H9 (cell line): ENCODE measurements at regions not wholly inside any gene's neighbourhood (a gene's known extent, or its start where the extent isn't known, plus 50 kb on each side); places are given as distances from the start of the nearest gene placed in this dataset.

Experiments used
- DNase-seq: peaks from one replicate; pipeline ENCODE4 v3.0.0-alpha.2; 2017
- H2AFZ ChIP-seq: one replicate; pipeline ENCODE4 v1.6.1; 2013; ENCODE audit warnings: mild to moderate bottlenecking, low read length, control low read depth, moderate library complexity
- H2AK5ac ChIP-seq: 2 replicates; pipeline ENCODE4 v1.6.1; 2013; ENCODE audit warnings: low read length, control low read depth, mixed read lengths; ENCODE audit not compliant: insufficient read length
- H2BK120ac ChIP-seq: one replicate; pipeline ENCODE4 v1.6.1; 2013; ENCODE audit warnings: low read depth, mild to moderate bottlenecking, low read length, control low read depth, inconsistent platforms; ENCODE audit not compliant: poor library complexity, severe bottlenecking
- H2BK12ac ChIP-seq: 2 replicates; pipeline ENCODE4 v1.6.1; 2013; ENCODE audit warnings: low read length, control low read depth, mixed read lengths, low read depth; ENCODE audit not compliant: insufficient read length
- H2BK15ac ChIP-seq: 2 replicates; pipeline ENCODE4 v1.6.1; 2013; ENCODE audit warnings: low read depth, low read length, control low read depth
- H2BK20ac ChIP-seq: one replicate; pipeline ENCODE4 v1.6.1; 2013; ENCODE audit warnings: low read depth, mild to moderate bottlenecking, low read length, control low read depth, inconsistent platforms; ENCODE audit not compliant: poor library complexity, severe bottlenecking
- H2BK5ac ChIP-seq: 2 replicates; pipeline ENCODE4 v1.6.1; 2013; ENCODE audit warnings: low read length, control low read depth, mixed read lengths; ENCODE audit not compliant: insufficient read length
- H3K14ac ChIP-seq: 2 replicates; pipeline ENCODE4 v1.6.1; 2013; ENCODE audit warnings: low read length, control low read depth; ENCODE audit not compliant: insufficient read depth
- H3K18ac ChIP-seq: 2 replicates; pipeline ENCODE4 v1.6.1; 2013; ENCODE audit warnings: low read depth, mild to moderate bottlenecking, mixed read lengths, low read length, control low read depth; ENCODE audit not compliant: insufficient read length
- H3K23ac ChIP-seq: 2 replicates; pipeline ENCODE4 v1.6.1; 2013; ENCODE audit warnings: low read length, control low read depth, mixed read lengths, low read depth; ENCODE audit not compliant: insufficient read length
- H3K23me2 ChIP-seq: 2 replicates; pipeline ENCODE4 v1.6.1; 2013; ENCODE audit warnings: low read depth, mild to moderate bottlenecking, mixed read lengths, low read length, control low read depth; ENCODE audit not compliant: insufficient read length, poor library complexity, severe bottlenecking
- H3K27ac ChIP-seq: 2 replicates; pipeline ENCODE4 v1.5.1; 2013; ENCODE audit warnings: low read length, control low read depth, mixed read lengths, low read depth; ENCODE audit not compliant: insufficient read length
- H3K27me3 ChIP-seq: 2 replicates; pipeline ENCODE4 v1.6.1; 2013; ENCODE audit warnings: low read length, control low read depth, inconsistent platforms; ENCODE audit not compliant: insufficient read depth
- H3K4ac ChIP-seq: 2 replicates; pipeline ENCODE4 v1.6.1; 2013; ENCODE audit warnings: low read depth, mild to moderate bottlenecking, control low read depth, inconsistent platforms, low read length, moderate library complexity
- H3K4me1 ChIP-seq: 2 replicates; pipeline ENCODE4 v1.6.1; 2013; ENCODE audit warnings: low read length, control low read depth, inconsistent platforms; ENCODE audit not compliant: insufficient read depth
- H3K4me2 ChIP-seq: 2 replicates; pipeline ENCODE4 v1.6.1; 2013; ENCODE audit warnings: low read length, control low read depth, mixed read lengths; ENCODE audit not compliant: insufficient read length, insufficient read depth
- H3K56ac ChIP-seq: 2 replicates; pipeline ENCODE4 v1.6.1; 2013; ENCODE audit warnings: low read depth, mild to moderate bottlenecking, mixed read lengths, low read length, control low read depth; ENCODE audit not compliant: insufficient read length
- H3K79me1 ChIP-seq: 2 replicates; pipeline ENCODE4 v1.6.1; 2013; ENCODE audit warnings: low read depth, mild to moderate bottlenecking, moderate library complexity, low read length, control low read depth, inconsistent platforms; ENCODE audit not compliant: insufficient read depth, poor library complexity, severe bottlenecking
- H3K79me2 ChIP-seq: 2 replicates; pipeline ENCODE4 v1.6.1; 2013; ENCODE audit warnings: low read length, control low read depth, inconsistent platforms; ENCODE audit not compliant: insufficient read depth
- H3K9ac ChIP-seq: 2 replicates; pipeline ENCODE4 v1.6.1; 2013; ENCODE audit warnings: low read length, control low read depth, mixed read lengths; ENCODE audit not compliant: insufficient read length; ENCODE audit errors: extremely low read depth
- H3K9me3 ChIP-seq: one replicate; pipeline ENCODE4 v1.6.1; 2013; ENCODE audit warnings: low read depth, low read length, inconsistent platforms; ENCODE audit not compliant: control insufficient read depth
- H3T11ph ChIP-seq: one replicate; pipeline ENCODE4 v1.6.1; 2013; ENCODE audit warnings: mild to moderate bottlenecking, low read length, control low read depth, inconsistent platforms
- H4K20me1 ChIP-seq: one replicate; pipeline ENCODE4 v1.6.1; 2013; ENCODE audit not compliant: control insufficient read depth, insufficient read length, insufficient read depth
- H4K5ac ChIP-seq: 2 replicates; pipeline ENCODE4 v1.6.1; 2013; ENCODE audit warnings: low read depth, mild to moderate bottlenecking, mixed read lengths, low read length, control low read depth; ENCODE audit not compliant: insufficient read length
- H4K8ac ChIP-seq: replicated peaks from 2 replicates; pipeline ENCODE4 v1.6.1; 2013; ENCODE audit warnings: low read length, control low read depth, mixed read lengths, low read depth; ENCODE audit not compliant: insufficient read length
- H4K91ac ChIP-seq: 2 replicates; pipeline ENCODE4 v1.6.1; 2013; ENCODE audit warnings: low read depth, mild to moderate bottlenecking, moderate library complexity, mixed read lengths, low read length, control low read depth; ENCODE audit not compliant: insufficient read length
- H3K27ac Mint-ChIP-seq, 3 experiments: 2 replicates in 2 of 3; 3 replicates in 1 of 3; pipeline ENCODE4 v1.8.0; 2020 to 2021; ENCODE audit warnings: mixed read lengths in 3 of 3, mild to moderate bottlenecking in 1 of 3, moderate library complexity in 1 of 3
- H3K27me3 Mint-ChIP-seq: 2 replicates; pipeline ENCODE4 v1.8.0; 2021; ENCODE audit warnings: low read depth, mild to moderate bottlenecking, moderate library complexity, mixed read lengths
- H3K36me3 Mint-ChIP-seq, 3 experiments: 2 replicates in 2 of 3; 3 replicates in 1 of 3; pipeline ENCODE4 v1.8.0; 2020 to 2021; ENCODE audit warnings: low read depth in 3 of 3, mixed read lengths in 3 of 3; ENCODE audit not compliant: insufficient read depth in 1 of 3
- H3K4me1 Mint-ChIP-seq, 2 experiments: 2 replicates each; pipeline ENCODE4 v1.8.0; 2020; ENCODE audit warnings: mixed read lengths in 2 of 2
- H3K4me3 Mint-ChIP-seq, 2 experiments: 2 replicates in 1 of 2; 3 replicates in 1 of 2; pipeline ENCODE4 v1.8.0; 2020 to 2021; ENCODE audit warnings: mild to moderate bottlenecking in 2 of 2, mixed read lengths in 2 of 2, moderate library complexity in 1 of 2
- H3K9me3 Mint-ChIP-seq, 2 experiments: 2 replicates in 1 of 2; 3 replicates in 1 of 2; pipeline ENCODE4 v1.8.0; 2020; ENCODE audit warnings: mild to moderate bottlenecking in 2 of 2, mixed read lengths in 2 of 2, moderate library complexity in 1 of 2
- WGBS: extraction: QIAGEN DNeasy Blood & Tissue Kit; methylation state at CpG from one replicate; pipeline ENCODE4 v1.1.7; 2013; ENCODE audit warnings: missing lambda C conversion rate, low lambda C conversion rate, mixed read lengths; ENCODE audit not compliant: insufficient read length; ENCODE audit errors: extremely low coverage; 5-methylcytosine and 5-hydroxymethylcytosine counted together
- TF ChIP-seq, protein P1 (sequence below): fragments of 200-600 bp; sonication (generic); conservative IDR thresholded peaks from 3 replicates; pipeline ENCODE4 v1.8.0; 2021; ENCODE audit warnings: antibody characterized with exemption, mild to moderate bottlenecking

DNA sequence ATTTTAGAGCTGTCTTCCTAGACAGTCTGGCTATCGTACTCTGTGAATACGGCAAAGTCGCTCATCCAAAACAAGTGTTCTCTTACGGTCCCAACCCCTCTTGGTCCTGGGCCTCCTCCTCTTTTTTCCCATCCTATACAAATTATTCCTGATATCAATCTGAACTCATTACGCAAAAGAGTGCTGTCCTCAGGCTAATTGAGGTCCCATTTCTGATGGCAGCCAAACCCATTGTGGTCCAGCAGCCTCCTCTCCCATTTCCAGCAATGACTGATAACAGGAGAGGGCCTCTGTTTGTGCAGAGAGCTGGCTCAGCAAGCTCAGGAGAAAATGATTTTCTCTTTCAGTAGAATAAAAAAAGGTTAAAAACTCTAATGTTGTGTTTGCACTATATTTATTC lies 203.4 kb upstream of the GHITM start:
- no peak overlapping the region for H3K4me2 ChIP-seq
- Mint-ChIP-seq H3K27ac (no peak overlapping the region), H3K4me3 (no peak overlapping the region), H3K27me3 (peaks cover 21% of the 10 kb centered on the region), H3K4me1 (peaks cover 13 to 17% of the 10 kb centered on the region in 2 experiments), H3K9me3 (no peaks in the 10 kb centered on the region), H3K36me3 (no peaks in the 10 kb centered on the region)
- TF ChIP-seq, protein P1, sequence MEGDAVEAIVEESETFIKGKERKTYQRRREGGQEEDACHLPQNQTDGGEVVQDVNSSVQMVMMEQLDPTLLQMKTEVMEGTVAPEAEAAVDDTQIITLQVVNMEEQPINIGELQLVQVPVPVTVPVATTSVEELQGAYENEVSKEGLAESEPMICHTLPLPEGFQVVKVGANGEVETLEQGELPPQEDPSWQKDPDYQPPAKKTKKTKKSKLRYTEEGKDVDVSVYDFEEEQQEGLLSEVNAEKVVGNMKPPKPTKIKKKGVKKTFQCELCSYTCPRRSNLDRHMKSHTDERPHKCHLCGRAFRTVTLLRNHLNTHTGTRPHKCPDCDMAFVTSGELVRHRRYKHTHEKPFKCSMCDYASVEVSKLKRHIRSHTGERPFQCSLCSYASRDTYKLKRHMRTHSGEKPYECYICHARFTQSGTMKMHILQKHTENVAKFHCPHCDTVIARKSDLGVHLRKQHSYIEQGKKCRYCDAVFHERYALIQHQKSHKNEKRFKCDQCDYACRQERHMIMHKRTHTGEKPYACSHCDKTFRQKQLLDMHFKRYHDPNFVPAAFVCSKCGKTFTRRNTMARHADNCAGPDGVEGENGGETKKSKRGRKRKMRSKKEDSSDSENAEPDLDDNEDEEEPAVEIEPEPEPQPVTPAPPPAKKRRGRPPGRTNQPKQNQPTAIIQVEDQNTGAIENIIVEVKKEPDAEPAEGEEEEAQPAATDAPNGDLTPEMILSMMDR = no peak
- H3K56ac ChIP-seq = no peak overlapping the region
- no peak overlapping the region for H3K18ac ChIP-seq
- H3K4me1 ChIP-seq = no peaks in the 10 kb centered on the region
- no peak overlapping the region for H3K14ac ChIP-seq
- no peaks in the 10 kb centered on the region for H3K27me3 ChIP-seq
- H3K4ac ChIP-seq = no peak overlapping the region
- no peak overlapping the region for H3T11ph ChIP-seq
- no peaks in the 10 kb centered on the region for H3K79me2 ChIP-seq
- no peak overlapping the region for H4K91ac ChIP-seq
- no peak overlapping the region for H2AFZ ChIP-seq
- no peak overlapping the region for H2BK5ac ChIP-seq
- no peaks in the 10 kb centered on the region for H3K79me1 ChIP-seq
- H2BK15ac ChIP-seq = no peak overlapping the region
- no peaks in the 10 kb centered on the region for H3K23me2 ChIP-seq
- no peak overlapping the region for H3K27ac ChIP-seq
- H4K5ac ChIP-seq = no peak overlapping the region
- no peak overlapping the region for H2BK20ac ChIP-seq
- no peaks in the 10 kb centered on the region for H3K9me3 ChIP-seq
- no peak overlapping the region for H2AK5ac ChIP-seq
- WGBS = no CpG with 5 or more reads among the region's 5 CpGs
- DNase-seq = no peak
- H4K20me1 ChIP-seq = no peaks in the 10 kb centered on the region
- H2BK12ac ChIP-seq = no peak overlapping the region
- H2BK120ac ChIP-seq = no peak overlapping the region
- no peak overlapping the region for H3K9ac ChIP-seq
- no peak overlapping the region for H3K23ac ChIP-seq
- H4K8ac ChIP-seq = no peak overlapping the region
